ENCODE measurements at regions not wholly inside any gene's neighbourhood (a gene's known extent, or its start where the extent isn't known, plus 50 kb on each side); places are given as distances from the start of the nearest gene placed in this dataset.
"Not testable (repeated sequence)": the region's sequence is repeated elsewhere in the genome, so short reads cannot be mapped to it uniquely, and the experiment has no call there.

DNA sequence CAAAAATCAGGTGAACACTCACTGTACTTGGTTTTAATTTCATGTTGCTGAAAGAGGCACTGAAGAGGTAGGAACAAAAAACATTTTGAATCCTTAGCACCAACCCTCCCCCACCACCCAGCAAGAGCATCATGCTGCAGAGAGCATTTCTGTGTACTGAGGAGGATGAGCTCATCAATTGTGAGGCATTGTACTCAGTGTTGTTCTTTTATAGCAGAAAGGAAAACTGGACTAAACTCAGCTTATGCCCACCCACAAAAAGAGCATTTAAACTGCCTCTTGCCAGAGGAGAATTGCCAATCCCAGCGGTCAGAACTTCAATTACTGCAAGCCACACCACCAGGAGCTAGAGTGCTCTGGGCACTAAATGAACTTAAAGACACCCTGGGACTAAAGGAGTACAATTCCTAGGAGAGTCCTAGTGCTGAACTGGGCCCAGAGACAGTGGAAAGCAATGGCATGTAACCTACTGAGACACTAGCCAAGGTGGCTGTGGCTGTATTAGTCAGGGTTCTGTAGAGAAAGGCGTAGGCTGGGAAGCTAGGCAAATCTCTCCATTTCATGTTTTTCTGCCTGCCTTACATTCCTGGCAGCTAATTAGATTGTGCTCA is 280.7 kb upstream of the KLHL4 start:
- no peak for DNase-seq (ENCODE audit: low read depth in 2 of 2)

DNA sequence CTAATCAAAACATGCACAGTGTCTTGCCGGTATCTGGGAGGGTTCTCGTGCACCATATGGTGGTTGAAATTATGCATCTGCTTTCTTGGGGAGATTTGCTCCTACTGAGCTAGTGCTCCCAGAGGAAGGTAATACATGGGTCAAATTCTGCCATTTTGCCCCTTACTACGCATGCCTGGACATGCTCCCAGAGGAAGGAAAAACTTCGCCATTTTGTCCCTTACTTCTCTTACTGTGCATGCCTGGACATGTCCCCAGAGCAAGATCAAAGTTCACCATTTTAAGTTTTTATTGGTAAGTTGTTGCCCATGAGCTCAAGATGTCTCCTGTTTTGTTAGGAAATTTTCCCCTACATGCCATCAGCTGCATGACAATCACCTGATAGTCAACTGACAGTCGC is 252.1 kb upstream of the KLHL4 start:
- DNase-seq (ENCODE audit: low read depth in 2 of 2) = no peak

DNA sequence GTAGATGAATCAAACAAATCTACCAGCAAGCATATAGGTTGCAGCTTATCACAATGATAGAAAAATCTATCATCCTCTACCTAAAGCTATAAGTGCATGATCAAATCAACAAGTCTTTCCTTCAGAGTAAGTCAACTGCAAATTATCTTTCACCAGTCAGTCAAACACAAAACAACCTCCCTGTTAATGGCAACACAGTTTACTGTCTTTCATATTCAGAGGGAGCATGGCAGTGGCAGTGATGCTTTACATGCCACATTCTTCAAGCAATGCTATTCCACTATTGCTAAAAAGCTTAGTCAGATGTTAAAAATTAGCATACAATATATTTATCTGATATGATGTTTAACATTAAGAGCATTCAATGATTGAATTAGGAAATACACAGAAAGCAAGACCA is 245.1 kb upstream of the KLHL4 start:
- no peak for DNase-seq (ENCODE audit: low read depth in 2 of 2)

DNA sequence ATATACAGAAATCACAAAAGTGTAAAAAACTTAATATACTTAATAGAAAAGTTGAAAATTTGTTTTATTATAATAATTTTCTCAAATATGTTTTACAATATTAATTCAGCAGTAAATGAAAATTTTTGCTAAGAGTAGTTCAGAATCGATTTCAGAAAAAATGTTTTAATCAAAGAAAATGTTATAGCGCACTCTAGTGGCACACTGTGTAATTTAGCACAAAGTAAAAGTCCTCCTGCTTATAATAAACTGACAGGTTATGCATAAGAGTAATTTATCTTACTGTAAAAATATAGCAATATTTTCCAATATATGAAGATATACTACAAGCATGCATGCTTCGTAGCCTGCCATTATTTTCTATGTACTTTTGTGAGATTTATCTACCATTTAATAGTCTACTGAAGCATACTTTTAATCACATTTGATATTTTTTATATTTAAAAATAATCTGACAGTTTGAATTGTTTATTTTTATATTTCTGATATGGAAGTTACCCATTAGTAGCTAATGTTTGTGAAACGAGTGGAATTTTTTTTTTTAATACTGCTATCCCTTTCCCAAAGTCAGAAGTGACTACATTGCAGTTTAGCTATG is 217.9 kb upstream of the KLHL4 start:
- DNase-seq (ENCODE audit: low read depth in 2 of 2) = peak; percentile 16 to 17

DNA sequence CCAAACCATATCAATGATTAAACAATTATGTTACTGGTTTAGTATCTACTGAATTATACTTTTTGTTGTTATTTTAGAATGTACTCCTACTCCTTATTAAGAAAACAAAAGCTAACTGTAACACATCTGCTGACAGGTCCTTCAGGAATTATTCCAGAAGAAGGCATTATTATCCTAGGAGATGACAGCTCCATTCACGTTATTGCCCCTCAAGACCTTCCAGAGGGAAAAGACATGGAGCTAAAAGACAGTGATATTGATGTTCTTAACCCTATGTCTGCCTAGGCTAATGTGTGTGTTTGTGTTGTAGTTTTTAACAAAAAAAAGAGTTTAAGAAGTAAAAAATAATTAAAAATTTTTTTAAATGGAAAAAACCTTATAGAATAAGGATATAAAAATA is 206.8 kb upstream of the KLHL4 start:
- DNase-seq (ENCODE audit: low read depth in 2 of 2) = no peak

DNA sequence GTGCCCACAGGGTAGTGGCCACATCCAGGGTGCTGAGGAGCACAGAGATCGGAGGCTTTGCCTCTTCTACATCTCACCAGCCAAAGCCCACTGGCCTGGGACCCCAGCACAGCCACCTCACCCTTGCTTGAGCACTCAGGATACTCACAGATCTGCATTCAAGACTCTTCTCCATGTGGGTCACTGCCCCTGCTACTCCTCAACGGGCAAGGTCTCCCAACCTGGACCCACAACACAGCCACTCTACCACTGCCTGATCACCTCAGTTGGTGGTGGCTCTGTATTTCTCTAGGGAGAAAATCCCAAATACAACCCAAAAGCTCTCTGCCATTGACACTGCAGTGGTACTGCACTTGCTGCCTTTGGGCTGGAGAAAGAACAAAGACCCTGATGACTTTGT is 190.3 kb upstream of the KLHL4 start:
- DNase-seq (ENCODE audit: low read depth in 2 of 2) = no peak

DNA sequence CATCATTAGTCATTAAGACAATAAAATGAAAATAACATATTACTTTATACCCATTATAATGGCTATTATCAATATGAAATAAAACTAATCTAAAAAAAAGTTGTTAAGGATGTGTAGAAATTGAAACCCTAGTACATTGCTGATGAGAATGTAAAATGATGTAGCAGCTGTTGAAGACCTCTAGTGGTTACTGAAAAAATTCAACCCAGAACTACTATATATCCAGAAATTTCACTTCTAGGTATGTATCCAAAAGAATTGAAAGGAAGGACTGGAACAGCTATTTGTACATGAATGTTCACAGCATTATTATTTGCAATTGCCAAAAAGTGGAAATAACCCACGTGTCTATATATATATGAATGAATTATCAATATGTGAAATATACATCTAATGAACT is 180.3 kb upstream of the KLHL4 start:
- DNase-seq (ENCODE audit: low read depth in 2 of 2) = no peak

DNA sequence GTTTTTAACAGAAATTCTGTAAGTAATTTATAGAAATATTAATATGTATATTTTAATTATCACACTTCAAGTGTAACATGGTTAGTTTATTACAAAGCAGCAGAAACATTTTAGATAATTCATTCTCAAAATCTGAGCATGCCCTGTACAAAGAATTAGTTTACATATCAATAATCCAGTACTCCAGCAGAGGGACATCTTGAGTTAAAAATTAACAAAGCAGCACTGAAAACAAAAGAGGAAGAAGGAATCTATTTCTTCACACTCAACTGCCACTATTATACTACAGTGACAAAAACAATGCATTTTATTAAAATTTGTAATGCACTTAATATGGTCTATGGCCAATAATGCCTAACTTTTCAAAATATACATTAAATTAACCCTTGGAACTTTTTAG is 179.1 kb upstream of the KLHL4 start:
- peak; percentile 41 to 47 for DNase-seq (ENCODE audit: low read depth in 2 of 2)

DNA sequence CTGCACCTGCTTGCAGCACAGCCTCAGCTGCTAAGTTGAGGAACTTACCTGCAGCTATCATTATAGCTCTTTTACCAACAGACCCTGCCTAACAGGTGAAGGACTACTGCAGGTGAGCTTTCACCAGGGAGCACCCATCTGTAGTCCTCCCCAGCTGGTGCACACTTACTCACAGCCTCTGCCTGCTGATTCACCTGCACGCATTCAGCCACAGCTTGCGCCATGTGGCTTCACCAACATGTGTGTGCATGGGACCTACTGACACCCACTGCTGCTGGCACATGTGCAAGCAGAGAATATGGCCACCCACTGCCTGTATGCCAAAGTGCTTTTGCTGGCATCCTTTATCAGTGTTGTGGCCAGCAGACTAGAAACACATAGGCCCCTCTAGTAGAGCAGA is 146.7 kb upstream of the KLHL4 start:
- no peak for DNase-seq (ENCODE audit: low read depth in 2 of 2)

DNA sequence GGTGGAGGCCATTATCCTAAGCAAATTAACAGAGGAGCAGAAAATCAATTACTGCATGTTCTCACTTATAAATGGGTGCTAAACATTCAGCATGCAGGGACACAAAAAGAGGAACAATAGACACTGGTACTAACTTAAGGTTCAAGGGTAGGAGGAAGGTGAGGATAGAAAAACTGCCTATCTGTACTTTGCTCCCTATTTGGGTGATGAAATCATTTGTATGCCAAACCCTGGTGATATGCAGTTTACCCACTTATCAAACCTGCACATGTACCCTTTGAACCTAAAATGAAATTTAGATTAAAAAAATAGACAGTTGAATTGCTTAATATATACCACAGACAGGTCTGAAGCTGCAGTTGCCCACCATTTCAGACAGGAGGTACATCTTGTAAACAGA is 143.3 kb upstream of the KLHL4 start:
- DNase-seq (ENCODE audit: low read depth in 2 of 2) = no peak

DNA sequence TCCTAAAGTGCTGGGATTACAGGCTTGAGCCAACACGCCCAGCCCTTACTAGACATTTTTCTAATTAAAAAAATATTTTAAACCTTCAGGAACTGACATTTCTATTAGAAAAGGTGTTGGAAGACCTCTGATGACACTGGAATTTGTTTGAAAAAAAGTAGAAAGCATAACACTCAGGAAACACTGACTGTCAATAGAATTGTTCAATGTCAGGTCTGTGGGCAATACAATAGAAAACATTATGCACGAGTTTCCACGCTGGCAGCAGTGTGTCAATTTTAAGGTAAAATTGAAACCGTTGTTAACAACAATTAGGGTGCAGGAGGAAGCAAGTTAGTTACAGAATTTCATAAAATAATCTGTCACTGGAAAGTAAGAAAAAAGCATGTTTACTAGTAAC is 140.7 kb upstream of the KLHL4 start:
- DNase-seq (ENCODE audit: low read depth in 2 of 2) = peak; percentile 33 to 68

DNA sequence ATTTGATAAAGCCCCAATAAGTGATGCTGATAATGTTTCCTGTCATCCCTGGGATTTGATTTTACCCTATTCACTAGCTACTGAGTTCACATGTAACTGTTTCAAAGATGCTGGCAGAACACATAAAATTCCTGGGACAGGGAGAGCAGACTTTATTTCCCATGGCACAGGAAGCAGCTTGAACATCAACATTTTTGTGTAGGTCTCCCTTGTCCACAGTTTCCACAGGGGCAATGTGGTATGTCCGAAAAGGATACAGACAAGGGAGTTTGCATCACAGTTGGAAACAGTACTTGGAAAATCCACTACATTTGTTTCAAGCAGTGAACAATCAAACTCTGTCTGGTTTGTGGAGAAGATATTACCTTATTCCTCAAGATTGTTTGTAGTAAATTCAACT is 129.2 kb upstream of the KLHL4 start:
- peak; percentile 71 to 92 for DNase-seq (ENCODE audit: low read depth in 2 of 2)

DNA sequence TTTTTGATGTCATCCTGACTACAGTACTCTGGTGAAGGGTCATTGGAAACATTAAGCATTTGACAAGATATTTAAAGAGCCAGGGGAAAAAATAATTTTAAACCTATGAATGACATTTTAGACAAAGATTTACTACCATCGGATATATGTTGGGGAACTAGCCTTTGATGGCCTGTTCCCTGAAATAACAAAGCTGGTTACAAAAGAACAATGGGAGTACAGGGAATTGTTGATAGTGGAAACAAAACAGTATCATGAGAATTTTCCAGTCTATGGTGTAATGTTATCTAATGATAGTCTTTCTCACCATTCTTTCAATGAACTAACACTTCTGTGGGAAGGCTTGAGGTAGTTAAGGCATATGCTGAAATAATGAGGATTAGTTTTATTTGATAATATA is 125.9 kb upstream of the KLHL4 start:
- DNase-seq (ENCODE audit: low read depth in 2 of 2) = peak; percentile 92 to 94

DNA sequence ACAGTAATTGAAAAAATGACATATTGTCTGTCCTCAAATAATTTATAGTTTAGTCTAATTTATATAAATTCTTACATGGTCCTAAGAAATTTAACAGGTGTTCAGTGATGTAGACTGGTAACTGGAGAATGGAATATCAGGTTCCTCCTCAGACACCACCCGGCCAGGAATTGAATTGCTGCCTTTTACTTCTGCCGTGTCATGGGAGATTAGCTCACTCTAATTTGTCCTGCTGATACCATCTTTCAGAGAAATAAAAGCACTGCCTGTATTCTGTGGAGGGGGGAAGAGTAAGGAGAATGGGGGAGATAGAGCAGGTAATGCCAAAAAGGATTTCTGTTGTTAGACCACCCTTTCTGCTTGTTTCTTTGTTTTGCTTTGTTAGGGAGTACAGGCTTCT is 125.2 kb upstream of the KLHL4 start:
- peak in 1 of 2 donors; percentile 49 for DNase-seq (ENCODE audit: low read depth in 2 of 2)

DNA sequence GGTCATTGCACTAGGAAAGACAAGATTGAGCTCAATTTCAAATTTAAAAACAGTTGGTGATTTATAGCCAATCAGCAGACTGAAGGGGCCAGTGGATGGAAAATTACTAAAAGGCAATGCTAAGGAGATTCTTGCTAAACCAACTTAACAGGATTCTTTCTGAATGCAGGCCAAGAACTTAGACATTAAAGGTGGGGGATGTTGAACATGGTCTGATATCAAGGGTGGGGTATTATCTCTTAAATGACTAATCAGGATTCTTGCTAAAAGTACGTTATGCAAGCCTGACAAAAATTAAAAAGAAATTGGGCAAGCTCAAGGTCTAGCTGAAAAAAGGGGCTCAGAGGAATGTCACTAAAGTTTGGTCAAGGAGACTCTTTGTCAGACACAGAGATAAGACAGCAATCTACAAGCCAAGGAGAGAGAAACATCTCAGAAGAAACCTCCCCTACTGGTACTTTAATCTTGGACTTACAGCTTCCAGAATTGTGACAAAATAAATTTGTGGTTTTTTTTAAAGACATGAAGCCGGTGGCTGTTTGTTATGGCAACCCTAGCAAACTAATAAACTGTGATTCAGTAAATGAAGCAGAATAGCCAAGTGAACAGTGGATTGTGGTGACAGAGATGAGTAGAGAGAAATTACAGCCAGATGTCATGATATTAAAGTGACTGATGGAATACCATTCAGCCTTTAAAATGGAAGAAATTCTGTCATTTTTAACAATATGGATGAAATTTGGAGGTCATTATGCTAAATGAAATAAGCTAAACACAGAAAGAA is 120.3 kb upstream of the KLHL4 start:
- no peak for DNase-seq (ENCODE audit: low read depth in 2 of 2)

DNA sequence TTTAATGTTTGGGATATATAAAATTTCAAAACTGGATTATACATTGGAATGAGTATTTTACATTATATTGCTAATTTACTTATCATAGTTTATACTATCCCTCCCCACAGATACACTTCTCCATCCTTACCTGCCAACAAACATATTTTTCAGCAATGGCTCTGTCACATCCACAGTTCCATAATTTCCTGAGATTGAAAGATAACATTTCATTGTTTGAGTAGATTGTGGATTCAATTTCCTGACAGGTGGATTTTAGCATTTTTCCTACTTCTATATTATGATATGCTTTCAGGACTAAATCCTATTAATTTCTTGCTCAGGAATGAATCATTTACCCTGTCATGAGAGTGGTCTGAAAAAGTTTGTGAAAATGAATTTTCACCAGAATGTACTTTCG is 115.3 kb upstream of the KLHL4 start:
- DNase-seq (ENCODE audit: low read depth in 2 of 2) = peak in 1 of 2 donors; percentile 50

DNA sequence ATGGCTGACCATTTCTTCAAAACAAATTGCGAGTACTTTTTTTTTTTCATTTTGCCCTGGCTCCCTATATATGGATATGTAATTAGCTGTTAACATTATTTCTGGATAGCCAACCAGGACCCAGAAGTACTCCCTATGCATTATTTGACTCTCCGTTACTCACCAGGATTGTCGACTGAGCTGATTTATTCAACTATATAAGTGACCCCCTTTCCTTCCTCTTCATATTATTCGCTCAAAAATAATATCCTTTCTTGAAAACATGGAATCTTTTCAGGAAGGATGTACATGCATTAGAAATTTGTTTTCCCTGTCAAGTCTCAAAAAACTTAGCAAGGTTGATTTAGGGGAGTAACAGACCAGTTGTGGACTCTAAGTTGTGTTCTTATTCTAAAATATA is 114.1 kb upstream of the KLHL4 start:
- peak in 1 of 2 donors; percentile 56 for DNase-seq (ENCODE audit: low read depth in 2 of 2)

DNA sequence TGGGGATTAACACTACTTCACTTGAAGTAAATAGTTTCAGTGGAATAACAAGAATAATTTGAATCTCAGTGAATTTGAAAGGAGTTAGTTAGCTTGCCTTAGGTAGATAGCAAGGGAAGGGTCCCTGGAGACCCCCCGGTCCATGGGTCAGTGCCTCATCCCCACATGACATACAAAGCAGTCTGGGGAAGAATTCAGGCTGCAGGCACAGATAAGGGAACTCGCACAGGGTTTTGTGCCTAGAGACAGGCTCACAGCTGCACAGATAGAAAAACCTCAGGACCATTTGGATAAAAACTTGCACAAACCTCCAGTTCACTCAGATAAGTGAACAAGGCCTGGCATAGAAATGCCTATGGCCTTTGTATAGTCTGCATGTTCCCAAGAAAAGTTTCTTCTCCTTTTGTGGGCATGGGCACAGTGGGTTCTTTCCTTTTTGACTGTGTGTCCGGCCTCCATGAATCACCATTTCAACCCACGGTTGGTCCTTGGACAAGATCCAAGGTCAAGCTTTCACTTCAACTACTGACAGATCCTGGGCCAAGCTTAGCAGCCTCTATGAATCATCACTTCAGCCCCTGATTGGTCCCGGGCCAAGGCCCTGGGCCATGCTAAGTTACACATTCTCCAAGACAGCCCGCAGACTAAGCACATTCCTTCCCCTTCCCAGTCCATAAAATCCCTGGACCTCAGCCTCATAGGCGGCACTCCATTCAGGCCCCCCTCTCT is 108.3 kb upstream of the KLHL4 start:
- DNase-seq (ENCODE audit: low read depth in 2 of 2) = peak; percentile 86 to 95

DNA sequence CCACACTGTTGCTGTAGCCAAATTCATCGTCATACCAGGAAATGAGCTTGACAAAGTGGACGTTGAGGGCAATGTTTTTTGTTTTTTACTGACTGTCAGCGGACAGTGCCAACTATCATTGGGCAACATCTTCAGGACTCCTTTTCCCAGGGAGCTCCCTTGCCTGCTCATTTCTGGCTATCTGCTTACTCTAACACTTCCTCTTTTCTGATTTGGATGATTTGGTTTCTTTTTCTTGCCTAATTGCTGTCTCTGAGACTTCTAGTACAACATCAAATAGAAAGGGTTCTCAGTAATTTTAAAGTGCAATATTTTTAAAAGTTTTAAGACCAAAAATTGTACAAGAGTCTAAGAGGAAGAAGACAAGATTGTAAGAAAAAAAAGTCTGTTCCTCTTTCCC is 92.0 kb upstream of the KLHL4 start:
- DNase-seq (ENCODE audit: low read depth in 2 of 2) = no peak

DNA sequence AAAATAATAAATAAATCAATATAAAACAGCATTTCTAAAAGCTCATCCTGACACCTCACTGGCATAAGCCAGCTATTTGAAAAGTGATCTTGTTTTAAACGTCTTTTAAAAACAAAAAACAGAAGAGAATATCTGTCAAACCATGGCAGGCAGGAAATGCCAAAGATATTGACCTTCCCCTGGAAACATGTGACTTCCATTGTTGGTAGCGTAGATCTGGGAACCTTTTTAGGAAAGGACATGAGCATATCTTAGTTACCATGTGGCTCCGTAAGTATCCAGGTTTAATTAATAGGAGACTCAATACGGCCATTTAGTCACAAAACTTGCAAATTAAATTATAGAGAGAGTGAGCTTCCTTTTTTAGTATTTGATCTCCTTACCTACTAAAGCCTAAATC is 83.0 kb upstream of the KLHL4 start:
- DNase-seq (ENCODE audit: low read depth in 2 of 2) = peak; percentile 74 to 76

DNA sequence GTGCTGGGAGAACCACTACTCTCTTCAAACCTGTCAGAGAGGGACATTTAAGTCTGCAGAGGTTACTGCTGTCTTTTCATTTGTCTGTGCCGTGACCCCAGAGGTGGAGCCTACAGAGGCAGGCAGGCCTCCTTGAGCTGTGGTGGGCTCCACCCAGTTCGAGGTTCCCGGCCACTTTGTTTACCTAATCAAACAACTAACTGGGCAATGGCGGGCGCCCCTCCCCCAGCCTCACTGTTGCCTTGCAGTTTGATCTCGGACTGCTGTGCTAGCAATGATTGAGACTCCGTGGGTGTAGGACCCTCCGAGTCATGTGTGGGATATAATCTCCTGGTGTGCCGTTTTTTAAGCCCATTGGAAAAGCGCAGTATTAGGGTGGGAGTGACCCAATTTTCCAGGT is 69.0 kb upstream of the KLHL4 start:
- not testable (repeated sequence) for DNase-seq (ENCODE audit: low read depth in 2 of 2)

DNA sequence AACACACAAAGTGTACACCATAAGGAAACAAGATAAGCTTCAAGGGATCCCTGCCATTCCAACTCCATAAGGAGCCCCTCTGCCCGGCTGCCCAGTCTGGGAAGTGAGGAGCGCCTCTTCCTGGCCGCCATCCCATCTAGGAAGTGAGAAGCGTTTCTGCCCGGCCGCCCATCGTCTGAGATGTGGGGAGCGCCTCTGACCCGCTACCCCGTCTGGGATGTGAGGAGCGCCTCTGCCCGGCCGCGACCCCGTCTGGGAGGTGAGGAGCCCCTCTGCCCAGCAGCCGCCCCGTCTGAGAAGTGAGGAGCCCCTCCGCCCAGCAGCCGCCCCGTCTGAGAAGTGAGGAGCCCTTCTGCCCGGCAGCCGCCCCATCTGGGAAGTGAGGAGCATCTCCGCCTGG is 51.8 kb upstream of the KLHL4 start:
- DNase-seq (ENCODE audit: low read depth in 2 of 2) = not testable (repeated sequence)

Data from dermis microvascular lymphatic vessel endothelial cell (primary cell).